ENCODE measurements at regions not wholly inside any gene's neighbourhood (a gene's known extent, or its start where the extent isn't known, plus 50 kb on each side); places are given as distances from the start of the nearest gene placed in this dataset.

DNA sequence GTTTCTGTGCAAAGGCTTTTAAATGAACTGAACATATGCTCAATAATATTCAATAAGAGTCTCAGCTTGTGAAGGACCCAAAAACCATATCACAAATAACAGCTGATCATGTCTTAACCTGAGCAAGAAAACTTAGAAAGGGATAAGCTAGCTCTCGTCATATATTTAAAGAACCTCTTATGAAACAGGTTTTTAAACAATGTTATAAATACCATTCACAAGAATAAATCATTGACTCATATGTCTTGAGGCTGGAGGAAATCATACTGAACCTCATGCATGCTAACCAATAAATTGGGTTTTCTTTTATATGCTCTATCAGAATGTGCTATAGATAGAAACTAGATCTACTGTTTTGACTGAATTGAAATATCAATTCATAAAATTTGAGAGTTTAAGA lies 426.9 kb downstream of the NOVA1 start:
- H3K36me3 ChIP-seq (ENCODE audit: low read depth, low read length) = no peaks in the 10 kb centered on the region
- H3K9me2 ChIP-seq (replicated peaks; ENCODE audit: low read length) = no peaks in the 10 kb centered on the region
- no peak overlapping the region for H2AFZ ChIP-seq (ENCODE audit: low read length)
- BruUV-seq (replicated peaks) = no TSS peak
- no peak overlapping the region for H3K27ac ChIP-seq (ENCODE audit: low read length)
- H3F3A ChIP-seq (ENCODE audit: low read length, unreplicated experiment) = no peaks in the 10 kb centered on the region
- ATAC-seq (no peak), DNase-seq (no peak)
- H4K20me1 ChIP-seq (ENCODE audit: low read length) = no peaks in the 10 kb centered on the region
- H3K4me3 ChIP-seq (ENCODE audit: low read length) = no peak overlapping the region
- POLR2A ChIA-PET (ENCODE audit: unreplicated experiment) = no interaction called here
- H3K4me1 ChIP-seq (ENCODE audit: insufficient read depth, low read length) = no peaks in the 10 kb centered on the region
- TF ChIP-seq, protein P1, sequence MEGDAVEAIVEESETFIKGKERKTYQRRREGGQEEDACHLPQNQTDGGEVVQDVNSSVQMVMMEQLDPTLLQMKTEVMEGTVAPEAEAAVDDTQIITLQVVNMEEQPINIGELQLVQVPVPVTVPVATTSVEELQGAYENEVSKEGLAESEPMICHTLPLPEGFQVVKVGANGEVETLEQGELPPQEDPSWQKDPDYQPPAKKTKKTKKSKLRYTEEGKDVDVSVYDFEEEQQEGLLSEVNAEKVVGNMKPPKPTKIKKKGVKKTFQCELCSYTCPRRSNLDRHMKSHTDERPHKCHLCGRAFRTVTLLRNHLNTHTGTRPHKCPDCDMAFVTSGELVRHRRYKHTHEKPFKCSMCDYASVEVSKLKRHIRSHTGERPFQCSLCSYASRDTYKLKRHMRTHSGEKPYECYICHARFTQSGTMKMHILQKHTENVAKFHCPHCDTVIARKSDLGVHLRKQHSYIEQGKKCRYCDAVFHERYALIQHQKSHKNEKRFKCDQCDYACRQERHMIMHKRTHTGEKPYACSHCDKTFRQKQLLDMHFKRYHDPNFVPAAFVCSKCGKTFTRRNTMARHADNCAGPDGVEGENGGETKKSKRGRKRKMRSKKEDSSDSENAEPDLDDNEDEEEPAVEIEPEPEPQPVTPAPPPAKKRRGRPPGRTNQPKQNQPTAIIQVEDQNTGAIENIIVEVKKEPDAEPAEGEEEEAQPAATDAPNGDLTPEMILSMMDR (conservative IDR thresholded peaks at IDR 0.05; ENCODE audit: low read depth, low read length) = no peak
- TF ChIP-seq EZH2 (IDR thresholded peaks at IDR 0.05; ENCODE audit: low read length, unreplicated experiment) (no peak), EZH2phosphoT487 (IDR thresholded peaks at IDR 0.05; ENCODE audit: borderline replicate concordance, low read length) (no peak)
- no peak overlapping the region for H3K4me2 ChIP-seq (ENCODE audit: low read length)
- no peaks in the 10 kb centered on the region for H3K9me3 ChIP-seq (ENCODE audit: low read length)
- no peaks in the 10 kb centered on the region for H3K79me2 ChIP-seq (ENCODE audit: low read length)
- H3K27me3 ChIP-seq (ENCODE audit: low read length) = peaks cover 22% of the 10 kb centered on the region
- intact Hi-C loops (cut with micrococcal nuclease) = no loop called here
- CTCF ChIA-PET = no interaction called here
- no peak overlapping the region for H3K9ac ChIP-seq (ENCODE audit: low read length)

DNA sequence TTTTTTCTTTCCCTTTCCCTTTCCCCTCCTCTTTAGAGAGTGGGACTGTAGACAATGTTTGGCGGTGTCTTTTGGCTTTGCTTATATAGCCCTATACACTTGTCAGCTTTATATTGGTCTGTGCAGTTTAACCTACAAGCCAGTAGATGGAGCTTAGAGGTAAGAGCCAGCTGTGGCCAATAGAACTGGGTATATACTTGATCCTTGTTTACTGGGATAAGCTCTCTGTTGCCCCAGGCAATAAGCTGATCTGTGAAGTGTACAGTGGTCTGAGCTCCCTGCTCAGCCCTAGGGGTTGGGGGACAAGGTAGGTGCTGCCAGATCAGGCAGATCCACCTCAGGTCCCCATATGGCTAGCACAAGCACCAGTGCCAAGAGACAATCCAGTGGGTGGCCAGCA lies 434.1 kb downstream of the NOVA1 start:
- DNase-seq (peak; percentile 43), ATAC-seq (peak; percentile 98)
- no peaks in the 10 kb centered on the region for H3K9me2 ChIP-seq (replicated peaks; ENCODE audit: low read length)

DNA sequence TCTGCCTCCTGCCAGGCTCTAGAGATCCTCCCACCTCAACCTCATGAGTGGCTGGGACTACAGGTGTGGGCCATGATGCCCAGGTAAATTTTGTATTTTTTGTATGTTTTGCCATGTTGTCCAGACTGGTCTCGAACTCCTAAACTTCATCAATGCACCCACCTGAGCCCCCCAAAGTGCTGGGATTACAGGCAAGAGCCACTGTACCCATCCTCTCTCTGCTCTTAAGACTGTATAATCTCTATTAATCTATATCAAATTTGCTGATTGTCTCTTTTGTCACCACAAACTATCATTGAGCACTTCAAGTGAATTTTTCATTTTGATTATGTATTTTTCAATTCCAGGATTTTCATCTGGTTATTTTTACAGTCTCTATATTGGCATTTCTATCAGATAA lies 440.3 kb downstream of the NOVA1 start:
- DNase-seq (no peak), ATAC-seq (no peak)
- peaks cover 12% of the 10 kb centered on the region for H3K27me3 ChIP-seq (ENCODE audit: low read length)
- CTCF ChIA-PET = no interaction called here
- TF ChIP-seq, protein P1 (conservative IDR thresholded peaks at IDR 0.05; ENCODE audit: low read depth, low read length) = no peak
- TF ChIP-seq EZH2 (IDR thresholded peaks at IDR 0.05; ENCODE audit: low read length, unreplicated experiment) = no peak
- TF ChIP-seq EZH2phosphoT487 (IDR thresholded peaks at IDR 0.05; ENCODE audit: borderline replicate concordance, low read length) = no peak
- H3K4me1 ChIP-seq (ENCODE audit: insufficient read depth, low read length) = no peaks in the 10 kb centered on the region
- no peak overlapping the region for H3K27ac ChIP-seq (ENCODE audit: low read length)
- intact Hi-C loops (cut with micrococcal nuclease) = no loop called here
- no peaks in the 10 kb centered on the region for H3K36me3 ChIP-seq (ENCODE audit: low read depth, low read length)
- no peak overlapping the region for H3K4me3 ChIP-seq (ENCODE audit: low read length)
- no peaks in the 10 kb centered on the region for H3K9me3 ChIP-seq (ENCODE audit: low read length)
- no peak overlapping the region for H3K4me2 ChIP-seq (ENCODE audit: low read length)
- no peak overlapping the region for H3K9ac ChIP-seq (ENCODE audit: low read length)
- H3K79me2 ChIP-seq (ENCODE audit: low read length) = no peaks in the 10 kb centered on the region
- POLR2A ChIA-PET (ENCODE audit: unreplicated experiment) = no interaction called here
- no peaks in the 10 kb centered on the region for H3K9me2 ChIP-seq (replicated peaks; ENCODE audit: low read length)
- BruUV-seq (replicated peaks) = no TSS peak
- no peak overlapping the region for H2AFZ ChIP-seq (ENCODE audit: low read length)
- no peaks in the 10 kb centered on the region for H4K20me1 ChIP-seq (ENCODE audit: low read length)
- H3F3A ChIP-seq (ENCODE audit: low read length, unreplicated experiment) = no peaks in the 10 kb centered on the region

More for the DNA sequence above, 434.1 kb downstream of the NOVA1 start:
- BruUV-seq (replicated peaks) = no TSS peak
- POLR2A ChIA-PET (ENCODE audit: unreplicated experiment) = no interaction called here
- no peaks in the 10 kb centered on the region for H3K36me3 ChIP-seq (ENCODE audit: low read depth, low read length)
- no peaks in the 10 kb centered on the region for H3K9me3 ChIP-seq (ENCODE audit: low read length)
- no peaks in the 10 kb centered on the region for H3F3A ChIP-seq (ENCODE audit: low read length, unreplicated experiment)
- H3K27me3 ChIP-seq (ENCODE audit: low read length) = no peaks in the 10 kb centered on the region
- no peaks in the 10 kb centered on the region for H4K20me1 ChIP-seq (ENCODE audit: low read length)
- intact Hi-C loops (cut with micrococcal nuclease) = no loop called here
- no peak overlapping the region for H2AFZ ChIP-seq (ENCODE audit: low read length)
- H3K4me2 ChIP-seq (ENCODE audit: low read length) = no peak overlapping the region
- CTCF ChIA-PET = interaction anchor here (1.1 kb wide), 1 partner anchor 91 kb away, joined by 3 read pairs; no protein-coding TSS in a partner anchor
- no peak overlapping the region for H3K4me3 ChIP-seq (ENCODE audit: low read length)
- H3K79me2 ChIP-seq (ENCODE audit: low read length) = no peaks in the 10 kb centered on the region
- H3K9ac ChIP-seq (ENCODE audit: low read length) = no peak overlapping the region
- no peaks in the 10 kb centered on the region for H3K4me1 ChIP-seq (ENCODE audit: insufficient read depth, low read length)
- H3K27ac ChIP-seq (ENCODE audit: low read length) = no peak overlapping the region
- TF ChIP-seq, protein P1 (conservative IDR thresholded peaks at IDR 0.05; ENCODE audit: low read depth, low read length) = peak; percentile 71
- no peak for TF ChIP-seq EZH2 (IDR thresholded peaks at IDR 0.05; ENCODE audit: low read length, unreplicated experiment)
